ENCODE measurements at regions not wholly inside any gene's neighbourhood (a gene's known extent, or its start where the extent isn't known, plus 50 kb on each side); places are given as distances from the start of the nearest gene placed in this dataset.

- ChIA-PET POLR2A (no interaction called here), CTCF (no interaction called here)
- TF ChIP-seq, protein P1, sequence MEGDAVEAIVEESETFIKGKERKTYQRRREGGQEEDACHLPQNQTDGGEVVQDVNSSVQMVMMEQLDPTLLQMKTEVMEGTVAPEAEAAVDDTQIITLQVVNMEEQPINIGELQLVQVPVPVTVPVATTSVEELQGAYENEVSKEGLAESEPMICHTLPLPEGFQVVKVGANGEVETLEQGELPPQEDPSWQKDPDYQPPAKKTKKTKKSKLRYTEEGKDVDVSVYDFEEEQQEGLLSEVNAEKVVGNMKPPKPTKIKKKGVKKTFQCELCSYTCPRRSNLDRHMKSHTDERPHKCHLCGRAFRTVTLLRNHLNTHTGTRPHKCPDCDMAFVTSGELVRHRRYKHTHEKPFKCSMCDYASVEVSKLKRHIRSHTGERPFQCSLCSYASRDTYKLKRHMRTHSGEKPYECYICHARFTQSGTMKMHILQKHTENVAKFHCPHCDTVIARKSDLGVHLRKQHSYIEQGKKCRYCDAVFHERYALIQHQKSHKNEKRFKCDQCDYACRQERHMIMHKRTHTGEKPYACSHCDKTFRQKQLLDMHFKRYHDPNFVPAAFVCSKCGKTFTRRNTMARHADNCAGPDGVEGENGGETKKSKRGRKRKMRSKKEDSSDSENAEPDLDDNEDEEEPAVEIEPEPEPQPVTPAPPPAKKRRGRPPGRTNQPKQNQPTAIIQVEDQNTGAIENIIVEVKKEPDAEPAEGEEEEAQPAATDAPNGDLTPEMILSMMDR (IDR thresholded peaks at IDR 0.05; ENCODE audit: insufficient read depth, low read length, missing control alignments), result no peak
- no peak for DNase-seq (ENCODE audit: low read depth, low spot score)
- no peak overlapping the region for H3K4me3 ChIP-seq (ENCODE audit: low read depth, low read length)
Observed at GRCh38 chr1:36687312-36687711, 204.6 kb upstream of the CSF3R start.

GRCh38 chr1:36675931-36676562, 193.3 kb upstream of the CSF3R start:
- POLR2A ChIA-PET, result no interaction called here
- CTCF ChIA-PET, result no interaction called here
- H3K4me3 ChIP-seq (ENCODE audit: low read depth, low read length), result no peak overlapping the region
- TF ChIP-seq, protein P1 (IDR thresholded peaks at IDR 0.05; ENCODE audit: insufficient read depth, low read length, missing control alignments), result no peak
- DNase-seq (ENCODE audit: low read depth, low spot score), result no peak

DNA sequence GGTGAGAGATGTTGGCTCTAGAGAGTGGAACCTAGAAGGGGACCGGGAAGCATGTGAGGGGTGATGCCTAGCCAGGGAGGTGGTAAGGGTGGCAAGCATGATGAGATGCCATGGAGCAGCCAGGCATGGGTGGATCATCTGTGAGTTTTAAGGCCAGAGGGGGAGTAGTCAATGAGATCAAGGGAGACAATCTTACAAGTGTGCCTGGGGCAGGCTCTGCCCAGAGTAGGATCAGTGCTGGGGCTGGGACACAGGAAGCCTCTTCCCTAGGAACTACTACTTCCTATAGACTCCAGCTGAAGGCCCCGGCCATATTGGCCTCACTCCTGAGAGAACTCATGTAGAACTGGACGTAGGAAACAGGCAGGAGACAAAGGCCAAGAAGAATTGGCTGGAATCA, 192.4 kb upstream of the CSF3R start:
- DNase-seq (ENCODE audit: low read depth, low spot score), result no peak
- no peak overlapping the region for H3K4me3 ChIP-seq (ENCODE audit: low read depth, low read length)
- TF ChIP-seq, protein P1 (IDR thresholded peaks at IDR 0.05; ENCODE audit: insufficient read depth, low read length, missing control alignments), result no peak
- ChIA-PET POLR2A (no interaction called here), CTCF (no interaction called here)

- ChIA-PET POLR2A (no interaction called here), CTCF (no interaction called here)
- TF ChIP-seq, protein P1 (IDR thresholded peaks at IDR 0.05; ENCODE audit: insufficient read depth, low read length, missing control alignments), result no peak
- no peak overlapping the region for H3K4me3 ChIP-seq (ENCODE audit: low read depth, low read length)
- DNase-seq (ENCODE audit: low read depth, low spot score), result no peak
Observed at GRCh38 chr1:36673202-36673601, 190.5 kb upstream of the CSF3R start.

GRCh38 chr1:36669262-36669661, 186.5 kb upstream of the CSF3R start:
- no peak overlapping the region for H3K4me3 ChIP-seq (ENCODE audit: low read depth, low read length)
- DNase-seq (ENCODE audit: low read depth, low spot score), result no peak
- TF ChIP-seq, protein P1 (IDR thresholded peaks at IDR 0.05; ENCODE audit: insufficient read depth, low read length, missing control alignments), result no peak
- POLR2A ChIA-PET, result no interaction called here
- CTCF ChIA-PET, result no interaction called here

DNA sequence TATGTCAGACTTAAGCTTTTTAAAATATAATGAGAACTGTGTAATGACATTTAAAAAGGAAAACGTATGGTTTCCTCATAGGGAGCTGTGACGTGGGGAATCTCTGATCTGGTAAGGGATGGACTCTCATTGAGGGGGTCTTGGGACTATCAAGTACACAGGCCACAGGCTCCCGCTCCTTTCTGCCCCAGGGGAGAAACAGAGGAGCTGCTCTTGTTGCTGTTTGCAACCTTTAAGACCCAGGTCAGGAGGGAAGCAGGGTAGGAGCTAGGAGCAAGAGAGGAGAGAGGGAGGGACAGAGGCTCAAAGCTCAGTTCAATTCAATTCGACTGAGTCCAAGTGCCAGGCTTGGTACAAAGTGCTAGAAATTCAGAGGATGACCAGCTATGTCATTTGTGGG, 185.1 kb upstream of the CSF3R start:
- H3K4me3 ChIP-seq (ENCODE audit: low read depth, low read length), result no peak overlapping the region
- DNase-seq (ENCODE audit: low read depth, low spot score), result no peak
- POLR2A ChIA-PET, result no interaction called here
- TF ChIP-seq, protein P1 (IDR thresholded peaks at IDR 0.05; ENCODE audit: insufficient read depth, low read length, missing control alignments), result no peak
- CTCF ChIA-PET, result no interaction called here

Data from AG04449 (cell line).